Central memory CD8-positive, alpha-beta T cell (primary cell): ENCODE measurements at regions not wholly inside any gene's neighbourhood (a gene's known extent, or its start where the extent isn't known, plus 50 kb on each side); places are given as distances from the start of the nearest gene placed in this dataset.

Experiments
- ATAC-seq: fragments of 150-1000 bp; cut with Tn5 transposase; replicated peaks from 2 replicates; pipeline ENCODE4 v1.10.0; 2022; ENCODE audit warnings: mild to moderate bottlenecking, moderate FRiP score, moderate number of reproducible peaks; ENCODE audit not compliant: poor library complexity, severe bottlenecking; ENCODE audit errors: extremely low read depth
- DNase-seq, 2 donors: peaks; one replicate each; pipeline ENCODE4 v3.0.0; 2021; ENCODE audit warnings: low spot score in 2 of 2
- H3K27ac Mint-ChIP-seq: one replicate; pipeline ENCODE4 v1.8.0; 2022; ENCODE audit warnings: low read depth, mild to moderate bottlenecking, moderate library complexity, mixed read lengths
- H3K27me3 Mint-ChIP-seq: one replicate; pipeline ENCODE4 v1.8.0; 2022; ENCODE audit warnings: mixed read lengths
- H3K36me3 Mint-ChIP-seq: one replicate; pipeline ENCODE4 v1.8.0; 2022; ENCODE audit warnings: mild to moderate bottlenecking, moderate library complexity, mixed read lengths; ENCODE audit not compliant: insufficient read depth
- H3K4me1 Mint-ChIP-seq: one replicate; pipeline ENCODE4 v1.8.0; 2022; ENCODE audit warnings: mixed read lengths
- H3K4me3 Mint-ChIP-seq: one replicate; pipeline ENCODE4 v1.8.0; 2022; ENCODE audit warnings: mild to moderate bottlenecking, moderate library complexity, mixed read lengths
- H3K9me3 Mint-ChIP-seq: one replicate; pipeline ENCODE4 v1.8.0; 2022; ENCODE audit warnings: mixed read lengths

GRCh38 chrX:15908603-15909290, 54.1 kb upstream of the AP1S2 start:
- no peaks in the 10 kb centered on the region for H3K36me3 Mint-ChIP-seq
- no peak overlapping the region for H3K4me3 Mint-ChIP-seq
- H3K27me3 Mint-ChIP-seq = peaks cover 14% of the 10 kb centered on the region
- no peak for ATAC-seq
- H3K4me1 Mint-ChIP-seq = no peaks in the 10 kb centered on the region
- no peaks in the 10 kb centered on the region for H3K9me3 Mint-ChIP-seq
- DNase-seq = no peak
- H3K27ac Mint-ChIP-seq = no peak overlapping the region

DNA sequence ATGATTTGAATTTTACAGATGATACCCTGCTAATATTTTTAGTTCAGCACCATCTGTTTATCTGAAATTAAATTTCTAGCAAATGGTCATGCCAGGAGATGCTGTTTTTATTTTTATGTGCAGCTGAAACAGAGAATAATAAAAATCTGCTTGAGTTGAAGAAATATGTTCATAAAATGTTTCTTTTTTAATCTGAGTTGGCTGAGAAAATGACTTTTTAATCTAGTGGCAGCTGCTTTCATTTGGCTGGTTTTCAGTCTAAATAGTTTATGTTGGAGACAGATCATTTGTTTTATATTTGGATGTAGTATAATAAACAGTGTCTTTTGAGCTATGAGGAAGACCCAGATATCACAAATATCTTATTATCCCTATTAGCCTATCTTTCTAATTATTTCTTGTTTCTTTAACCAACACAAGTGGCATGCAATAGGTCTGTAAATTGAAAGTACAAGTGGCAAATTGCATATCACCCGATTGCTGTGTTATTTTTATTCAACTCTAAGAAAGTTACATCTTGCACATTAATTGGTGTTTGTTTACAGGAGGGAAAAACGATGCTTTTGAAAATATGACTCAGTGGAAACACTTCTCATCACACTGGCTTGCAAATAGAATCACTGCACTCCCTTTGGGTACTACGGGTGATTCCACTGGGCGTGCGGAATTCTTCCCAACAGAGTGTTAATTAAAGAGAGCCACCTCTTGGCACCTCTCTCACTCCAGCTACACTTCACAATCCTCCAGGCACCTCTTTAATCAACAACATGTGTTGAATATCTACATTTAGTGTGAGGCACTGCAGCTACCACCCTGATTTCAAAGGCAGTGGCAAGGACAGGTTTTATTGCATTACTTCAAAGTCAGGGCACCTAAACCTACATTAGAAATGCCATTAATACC, 51.7 kb upstream of the AP1S2 start:
- Mint-ChIP-seq H3K27me3 (no peaks in the 10 kb centered on the region), H3K27ac (no peak overlapping the region), H3K36me3 (no peaks in the 10 kb centered on the region), H3K4me3 (no peak overlapping the region), H3K9me3 (peaks cover 6% of the 10 kb centered on the region), H3K4me1 (no peaks in the 10 kb centered on the region)
- ATAC-seq (no peak), DNase-seq (no peak)
